ENCODE measurements at regions not wholly inside any gene's neighbourhood (a gene's known extent, or its start where the extent isn't known, plus 50 kb on each side); places are given as distances from the start of the nearest gene placed in this dataset.

- no peak for DNase-seq (ENCODE audit: low read depth in 3 of 3)
Measured at GRCh38 chr20:40542065-40542464, 147.0 kb downstream of the MAFB start.

- no peak for DNase-seq (ENCODE audit: low read depth in 3 of 3)
Measured at GRCh38 chr20:40540166-40540565, 148.9 kb downstream of the MAFB start.

- DNase-seq (ENCODE audit: low read depth in 3 of 3) = no peak
Measured at GRCh38 chr20:40538131-40538530, 150.9 kb downstream of the MAFB start.

- no peak for DNase-seq (ENCODE audit: low read depth in 3 of 3)
Measured at GRCh38 chr20:40536808-40537207, 152.2 kb downstream of the MAFB start.

GRCh38 chr20:40535816-40536215 lies 153.2 kb downstream of the MAFB start:
- DNase-seq (ENCODE audit: low read depth in 3 of 3) = no peak

- no peak for DNase-seq (ENCODE audit: low read depth in 3 of 3)
Measured at GRCh38 chr20:40532103-40532502, 156.9 kb downstream of the MAFB start.

- no peak for DNase-seq (ENCODE audit: low read depth in 3 of 3)
Measured at GRCh38 chr20:40525351-40525750, 163.7 kb downstream of the MAFB start.

DNA sequence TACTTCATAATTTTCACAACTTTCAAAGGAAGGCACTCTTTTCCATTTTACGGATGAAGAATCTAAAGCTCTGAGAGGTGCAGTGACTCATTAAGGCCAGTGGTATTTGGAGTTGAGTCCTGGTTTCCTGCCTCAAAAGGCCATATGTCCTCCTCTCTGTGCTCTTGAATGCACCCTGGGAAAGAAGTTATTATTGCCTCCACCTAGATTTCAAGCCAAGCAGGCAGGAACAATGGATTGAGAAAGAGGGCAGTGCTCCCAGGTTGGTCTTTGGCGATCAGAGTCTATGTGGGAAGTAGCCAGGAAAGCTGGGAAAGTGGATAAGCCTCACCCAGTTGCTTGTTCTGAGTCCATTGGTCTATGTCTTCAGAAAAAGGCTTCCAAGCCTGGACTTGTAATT lies 165.0 kb downstream of the MAFB start:
- no peak for DNase-seq (ENCODE audit: low read depth in 3 of 3)

DNA sequence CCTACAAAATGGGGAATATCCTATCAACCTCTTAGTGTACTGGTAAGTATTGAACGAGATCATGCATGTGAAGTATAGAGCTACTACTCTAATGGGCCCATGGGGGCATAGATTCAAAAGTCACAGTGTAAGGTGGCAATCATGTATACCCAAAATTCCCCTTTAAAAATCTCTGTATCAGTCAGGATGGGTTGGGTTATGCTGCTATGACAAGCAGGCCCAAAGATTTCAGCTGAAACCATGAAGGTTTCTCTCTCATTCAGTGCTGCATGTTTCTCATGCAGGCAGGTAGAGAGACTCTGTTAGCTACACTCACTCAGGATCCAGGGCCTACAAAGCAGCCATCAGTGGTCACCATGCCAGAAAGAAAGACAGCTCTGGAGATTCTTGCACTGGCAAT lies 166.6 kb downstream of the MAFB start:
- no peak for DNase-seq (ENCODE audit: low read depth in 3 of 3)

DNA sequence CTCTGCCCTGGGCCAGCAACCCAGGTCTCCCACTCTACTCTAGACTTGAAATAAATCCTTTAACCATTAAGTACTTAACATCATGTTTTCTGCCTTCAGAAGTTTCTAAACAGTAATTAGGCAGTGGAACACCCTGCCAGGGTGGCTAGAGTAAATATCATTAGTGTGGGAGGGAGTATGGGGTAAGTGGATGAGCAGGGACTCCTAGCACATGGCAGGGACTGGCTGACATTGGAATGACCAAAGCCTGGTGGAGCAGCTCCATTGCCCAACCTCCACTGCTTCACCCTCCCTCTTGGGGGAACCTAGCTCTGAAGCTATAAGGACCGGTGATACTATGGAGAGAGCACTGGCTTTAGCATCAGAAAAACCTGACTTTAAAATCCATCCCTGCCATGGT lies 167.1 kb downstream of the MAFB start:
- DNase-seq (ENCODE audit: low read depth in 3 of 3) = no peak

GRCh38 chr20:40519918-40520317 lies 169.1 kb downstream of the MAFB start:
- no peak for DNase-seq (ENCODE audit: low read depth in 3 of 3)

GRCh38 chr20:40512994-40513393 lies 176.0 kb downstream of the MAFB start:
- DNase-seq (ENCODE audit: low read depth in 3 of 3) = no peak

GRCh38 chr20:40512591-40512990 lies 176.4 kb downstream of the MAFB start:
- DNase-seq (ENCODE audit: low read depth in 3 of 3) = no peak

- no peak for DNase-seq (ENCODE audit: low read depth in 3 of 3)
Measured at GRCh38 chr20:40511478-40511877, 177.6 kb downstream of the MAFB start.

DNA sequence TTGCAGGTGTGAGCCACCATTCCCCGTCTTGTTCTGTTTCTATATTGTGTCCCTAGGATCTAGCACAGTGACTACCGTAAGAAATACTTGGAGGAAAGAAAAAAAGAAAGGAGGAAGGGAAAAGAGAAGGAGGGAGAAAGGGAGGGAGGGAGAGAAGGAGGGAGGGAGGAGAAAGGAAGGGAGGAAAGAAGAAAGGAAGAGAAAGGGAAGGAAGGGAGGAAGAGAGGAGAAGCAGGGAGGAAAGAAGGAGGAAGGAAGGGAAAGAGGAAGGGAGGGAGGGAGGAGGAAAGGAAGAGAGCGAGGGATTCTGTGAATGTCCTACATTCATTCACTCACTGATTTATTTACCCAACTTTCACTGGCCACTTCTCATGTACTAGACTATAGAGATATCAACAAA lies 178.4 kb downstream of the MAFB start:
- no peak for DNase-seq (ENCODE audit: low read depth in 3 of 3)

- DNase-seq (ENCODE audit: low read depth in 3 of 3) = no peak
Measured at GRCh38 chr20:40508821-40509220, 180.2 kb downstream of the MAFB start.

DNA sequence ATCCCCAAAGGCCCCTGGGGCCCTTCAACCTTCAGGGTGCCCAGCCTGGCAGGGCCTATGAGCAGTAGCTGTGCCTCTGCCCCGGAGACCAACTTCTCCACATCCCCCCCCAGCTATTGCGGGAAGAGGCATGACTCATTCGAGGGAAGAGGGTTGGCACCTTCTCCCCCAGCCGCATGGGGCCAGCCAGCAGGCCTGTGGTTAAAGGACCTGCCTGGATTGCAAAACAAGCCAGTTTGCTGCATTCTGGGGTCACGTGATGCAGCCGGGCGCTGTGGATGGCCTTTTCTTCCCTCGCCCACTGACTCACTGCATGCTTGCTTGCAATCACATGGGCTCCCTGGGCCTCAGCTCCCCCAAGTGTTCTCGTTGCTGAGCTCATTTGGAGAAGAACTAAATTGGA lies 182.5 kb downstream of the MAFB start:
- DNase-seq (ENCODE audit: low read depth in 3 of 3) = no peak

DNA sequence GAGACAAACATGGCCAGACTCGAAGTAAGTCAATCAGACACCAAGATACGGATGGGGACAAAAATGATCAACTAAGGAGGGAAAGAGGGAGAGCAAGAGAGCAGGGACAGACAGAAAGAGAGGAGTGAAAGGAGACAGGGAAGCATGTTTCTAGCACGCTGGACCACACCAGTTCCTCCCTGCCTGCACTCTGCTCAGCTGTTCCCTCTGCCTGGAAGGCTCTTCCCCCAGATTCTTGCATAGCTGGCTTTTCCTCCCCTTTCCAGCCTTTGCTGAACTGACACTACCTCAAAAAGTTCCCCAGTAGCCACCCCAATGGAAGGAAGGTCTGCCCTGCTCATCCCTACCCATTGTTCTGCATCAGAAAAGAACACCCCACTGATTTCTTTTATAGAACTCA lies 185.9 kb downstream of the MAFB start:
- DNase-seq (ENCODE audit: low read depth in 3 of 3) = no peak

DNA sequence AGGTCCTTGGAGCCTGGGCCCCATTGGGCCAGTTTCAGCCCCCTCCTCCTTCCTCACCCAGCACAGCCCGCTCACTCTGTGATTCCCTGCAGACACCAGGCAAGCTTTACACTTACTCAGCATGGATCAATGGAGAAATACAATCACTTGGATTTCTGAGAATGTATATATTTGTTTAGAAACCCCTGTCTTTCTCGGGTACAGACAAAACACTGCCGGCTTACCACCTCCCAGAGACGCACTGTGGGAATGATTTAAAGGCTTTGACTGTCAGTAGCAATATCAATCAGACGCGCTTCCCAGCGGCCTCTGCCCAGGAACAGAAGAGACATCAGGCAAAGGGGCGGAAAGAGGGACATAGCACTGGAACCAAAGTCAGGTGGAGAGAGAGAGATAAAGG lies 186.5 kb downstream of the MAFB start:
- DNase-seq (ENCODE audit: low read depth in 3 of 3) = no peak

- no peak for DNase-seq (ENCODE audit: low read depth in 3 of 3)
Measured at GRCh38 chr20:40499391-40499790, 189.6 kb downstream of the MAFB start.

- DNase-seq (ENCODE audit: low read depth in 3 of 3) = no peak
Measured at GRCh38 chr20:40497899-40498691, 190.9 kb downstream of the MAFB start.

GRCh38 chr20:40495956-40496355 lies 193.1 kb downstream of the MAFB start:
- no peak for DNase-seq (ENCODE audit: low read depth in 3 of 3)

DNA sequence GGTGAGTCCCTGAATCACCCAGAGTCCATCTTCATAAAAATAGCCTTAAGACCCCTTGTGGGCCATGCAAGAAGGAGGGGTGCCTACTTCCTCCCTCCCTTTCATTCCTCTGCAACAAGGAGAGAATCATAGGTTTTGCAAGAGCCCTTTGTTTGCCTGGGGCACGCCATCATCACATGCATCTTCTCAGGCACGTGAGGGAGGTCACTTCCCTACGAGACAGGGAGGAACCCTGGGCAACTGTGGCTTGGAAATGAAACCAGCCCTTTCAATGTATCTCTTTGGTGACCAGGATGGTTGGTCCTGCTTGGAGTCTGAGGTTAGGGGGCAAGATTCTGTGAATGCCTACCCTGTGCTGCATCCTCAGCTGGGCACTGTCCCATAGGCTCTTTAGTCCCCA lies 194.8 kb downstream of the MAFB start:
- no peak for DNase-seq (ENCODE audit: low read depth in 3 of 3)

DNA sequence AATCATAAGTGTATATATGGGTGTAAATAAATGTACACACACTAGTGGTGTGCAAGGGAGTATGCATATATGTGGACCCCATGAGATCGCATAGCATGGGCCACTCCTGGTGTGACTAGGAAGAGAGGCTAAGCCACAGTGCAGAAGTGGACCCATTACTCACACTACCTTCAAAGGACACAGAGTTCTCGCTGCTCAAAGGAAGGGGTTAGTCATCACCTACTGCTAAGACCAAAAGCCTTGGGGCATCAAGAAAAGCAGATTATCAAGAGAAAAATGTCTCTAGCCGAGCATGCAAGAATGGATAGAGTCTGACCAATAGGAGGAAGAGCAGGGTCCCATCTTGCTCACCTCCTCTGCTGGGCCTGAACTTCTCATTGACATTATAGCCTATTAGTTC lies 195.5 kb downstream of the MAFB start:
- no peak for DNase-seq (ENCODE audit: low read depth in 3 of 3)

Data from stimulated activated CD4-positive, alpha-beta T cell treated with anti-CD3 and anti-CD28 coated beads, TNF-alpha, amount 100 ng/mL, for 4 hours (primary cell).